CD4-positive, alpha-beta T cell treated with Interleukin-12 subunit alpha and Interleukin-12 subunit beta, for 1 hour (primary cell): ENCODE measurements at regions not wholly inside any gene's neighbourhood (a gene's known extent, or its start where the extent isn't known, plus 50 kb on each side); places are given as distances from the start of the nearest gene placed in this dataset.

Experiments
- DNase-seq: peaks from one replicate; pipeline ENCODE4 v3.0.0-alpha.2; 2020

DNA sequence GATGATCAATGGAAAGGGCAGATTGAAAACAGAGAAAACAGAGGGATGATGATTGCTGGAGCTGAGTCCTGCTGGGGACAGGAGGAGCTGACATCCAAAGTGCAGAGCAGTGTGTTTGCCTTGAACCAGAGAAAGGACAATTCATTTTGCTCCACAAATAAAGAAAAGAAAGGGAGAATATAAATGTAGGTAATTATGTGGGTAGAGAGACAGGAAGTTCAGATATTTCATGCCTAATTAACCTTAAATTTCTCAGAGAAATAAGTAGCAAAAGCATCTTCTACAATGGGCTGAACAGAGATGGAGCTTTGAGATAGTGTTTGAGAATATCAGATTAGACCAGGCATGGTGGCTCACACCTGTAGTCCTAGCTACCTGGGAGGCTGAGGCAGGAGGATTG lies 93.2 kb downstream of the TNFSF18 start:
- no peak for DNase-seq

DNA sequence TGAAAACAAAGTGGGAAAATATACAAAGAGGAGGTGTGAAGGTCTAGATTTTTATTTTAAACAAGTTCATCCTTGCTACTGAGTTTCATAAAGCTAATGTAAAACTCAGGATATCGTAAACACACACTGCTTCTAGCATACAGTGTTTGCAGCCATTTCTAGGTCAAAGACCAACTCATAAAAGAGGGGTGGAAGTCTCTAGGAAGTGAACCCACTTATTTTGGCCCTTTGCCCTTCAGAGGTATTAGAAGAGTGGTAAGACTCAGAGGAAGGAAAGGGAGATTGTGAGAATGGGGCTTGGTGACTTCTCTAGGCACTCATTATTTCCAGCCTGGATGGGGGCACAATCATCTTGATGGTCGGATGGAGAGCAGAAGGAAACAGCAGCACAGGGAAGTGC lies 91.2 kb downstream of the TNFSF18 start:
- no peak for DNase-seq

DNA sequence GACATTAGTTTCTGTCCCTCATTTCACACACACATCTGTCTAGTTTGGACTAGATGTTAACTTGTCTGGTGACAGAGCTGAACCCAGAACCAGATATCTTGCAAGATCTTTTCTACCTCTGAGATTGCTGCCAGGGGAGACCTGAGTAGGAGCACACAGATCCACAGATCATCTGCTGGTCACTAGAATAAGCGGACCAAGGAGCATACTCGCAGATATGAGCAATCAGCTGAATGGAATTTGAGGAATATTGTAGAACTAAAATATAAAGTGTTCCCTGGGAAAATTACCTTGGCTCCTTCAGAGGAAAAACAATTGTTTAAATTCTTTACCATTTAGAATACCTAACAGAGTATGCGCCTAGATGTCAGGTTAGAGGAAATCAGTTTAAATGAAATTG lies 90.7 kb downstream of the TNFSF18 start:
- no peak for DNase-seq

DNA sequence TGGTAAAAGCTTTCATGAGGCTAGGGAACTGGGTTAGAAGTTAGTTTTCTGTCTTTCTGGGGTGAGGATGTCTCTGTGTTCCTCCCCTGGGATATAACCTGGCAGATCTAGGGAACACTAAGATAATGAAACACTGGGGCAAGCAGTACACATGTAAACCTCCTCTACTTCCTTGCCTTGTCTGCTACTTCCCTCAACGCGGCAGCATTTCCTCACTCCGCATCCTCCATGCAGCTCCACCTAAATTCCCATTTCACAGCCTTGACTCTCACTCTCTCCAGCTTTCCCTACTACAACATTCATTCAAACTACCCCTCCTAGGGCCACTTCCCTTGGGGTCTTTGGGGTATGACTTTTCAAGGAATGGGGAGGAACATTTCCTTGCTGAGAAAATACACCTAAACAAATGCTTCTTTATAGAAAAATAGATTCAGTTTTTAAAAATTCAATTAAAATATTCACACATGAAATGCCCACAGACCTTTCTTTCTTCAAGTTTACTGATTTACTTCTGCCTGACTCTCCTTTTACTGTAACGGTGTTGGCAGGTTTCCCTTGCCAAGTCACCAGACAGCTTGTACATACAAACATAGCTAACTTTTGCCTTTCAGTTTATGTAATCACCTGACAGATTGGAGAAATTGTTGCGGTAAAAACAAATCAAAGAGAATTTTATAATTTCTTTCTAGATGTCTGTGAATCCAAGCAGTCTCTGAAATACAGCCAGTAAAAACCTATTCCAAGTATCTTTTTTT lies 90.1 kb downstream of the TNFSF18 start:
- no peak for DNase-seq

DNA sequence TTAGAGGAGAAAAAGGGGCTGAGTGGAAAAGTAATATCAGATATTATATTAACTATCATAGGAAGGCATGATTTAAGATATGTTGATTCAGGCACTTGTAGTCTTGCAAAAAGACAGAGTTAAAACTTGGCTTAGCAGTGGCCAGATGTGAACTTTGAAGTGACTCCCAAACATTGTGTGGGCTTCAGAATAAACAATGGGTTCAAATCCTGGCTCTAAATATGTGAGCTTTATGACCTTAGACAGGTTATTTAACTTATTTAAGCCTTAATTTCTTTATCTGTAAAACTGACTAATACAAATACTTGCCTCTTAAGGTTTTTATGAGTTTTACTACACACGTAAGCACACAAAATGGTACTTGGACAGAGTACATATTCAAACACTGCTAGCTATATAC lies 85.9 kb downstream of the TNFSF18 start:
- no peak for DNase-seq

DNA sequence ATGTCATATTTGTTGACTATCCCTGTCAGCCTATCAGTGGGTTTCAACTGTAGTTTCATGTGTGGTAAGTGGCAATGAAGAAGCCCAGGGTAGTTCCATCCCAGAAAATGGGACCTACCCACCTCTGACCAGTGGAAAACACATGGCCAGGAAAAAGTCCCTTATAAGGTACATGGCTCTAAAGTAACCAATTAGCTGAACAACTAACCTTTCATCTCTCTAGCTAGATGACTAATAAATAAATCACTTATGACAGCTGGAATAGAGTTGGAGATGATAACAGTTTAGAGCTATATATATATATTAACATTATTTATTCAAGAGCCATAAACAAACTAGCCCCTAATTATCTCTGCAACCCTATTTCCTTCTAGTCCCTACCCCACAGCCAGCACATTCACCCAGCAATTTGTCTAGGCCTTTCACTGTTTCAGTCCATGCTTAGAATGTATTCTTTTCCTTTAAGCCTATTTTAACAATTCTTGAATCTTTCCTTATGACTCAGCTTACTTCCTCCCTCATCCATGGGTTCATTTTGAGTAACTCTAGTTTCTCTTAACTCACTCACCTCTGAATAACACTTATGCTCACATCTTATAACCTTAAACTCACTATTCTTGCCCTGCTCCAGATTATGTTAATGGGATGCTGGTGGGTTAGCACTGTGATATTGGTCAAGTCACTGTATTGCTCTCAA lies 83.7 kb downstream of the TNFSF18 start:
- no peak for DNase-seq

DNA sequence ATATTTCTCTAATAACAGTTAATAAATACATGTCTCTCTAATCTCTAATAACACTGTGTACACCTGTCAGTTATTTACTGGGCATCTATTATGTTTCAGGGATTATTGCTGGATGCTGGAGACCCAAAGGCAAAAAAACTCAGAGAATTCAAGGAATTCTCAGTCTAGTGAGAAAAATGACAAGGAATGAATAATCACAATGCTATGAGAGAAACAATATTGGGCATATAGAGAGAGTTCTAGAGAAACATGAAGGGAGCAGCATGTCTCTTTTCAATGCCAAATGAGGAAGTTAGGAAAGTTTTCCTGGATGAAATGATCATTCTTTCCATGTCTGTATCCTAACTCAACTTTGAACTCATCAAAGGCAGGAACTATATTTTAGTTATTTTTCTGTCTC lies 82.8 kb downstream of the TNFSF18 start:
- no peak for DNase-seq

DNA sequence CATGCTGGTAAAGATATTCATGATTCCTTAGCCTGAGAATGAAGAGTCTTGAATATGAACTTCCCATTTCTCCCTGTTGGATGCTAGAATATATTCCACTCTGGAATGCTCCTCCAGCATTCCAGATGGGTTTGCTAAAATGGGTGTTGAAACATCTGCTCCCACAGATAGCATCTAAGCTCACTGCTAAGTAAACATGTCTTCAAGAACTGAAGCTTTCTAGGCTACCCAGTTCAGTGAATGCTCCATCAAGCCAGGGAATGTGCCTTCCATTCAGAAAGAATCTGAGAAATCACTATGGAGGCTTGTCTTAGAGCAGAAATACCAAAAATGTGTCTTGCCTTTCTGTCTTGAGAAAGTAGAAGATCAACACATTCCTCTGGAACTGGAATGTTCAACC lies 81.1 kb downstream of the TNFSF18 start:
- no peak for DNase-seq

DNA sequence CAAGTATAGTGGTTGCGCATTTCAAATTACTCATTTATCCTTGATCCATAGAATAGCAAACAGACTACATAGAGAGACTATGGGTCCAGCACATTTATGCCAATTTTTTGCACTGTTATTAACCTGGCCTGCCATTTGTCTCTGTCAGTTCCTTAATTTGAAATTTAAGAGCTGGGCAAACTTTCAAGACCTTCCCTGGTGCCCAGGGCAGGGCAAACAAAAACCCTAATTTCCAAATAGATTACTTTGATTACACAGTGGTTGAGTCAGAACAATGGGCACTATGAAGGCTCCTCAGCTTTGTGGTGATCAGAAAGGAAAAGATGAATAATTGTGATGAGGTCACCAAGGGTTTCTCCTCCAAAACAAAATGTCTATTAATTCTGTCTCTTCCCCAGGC lies 80.6 kb downstream of the TNFSF18 start:
- no peak for DNase-seq

DNA sequence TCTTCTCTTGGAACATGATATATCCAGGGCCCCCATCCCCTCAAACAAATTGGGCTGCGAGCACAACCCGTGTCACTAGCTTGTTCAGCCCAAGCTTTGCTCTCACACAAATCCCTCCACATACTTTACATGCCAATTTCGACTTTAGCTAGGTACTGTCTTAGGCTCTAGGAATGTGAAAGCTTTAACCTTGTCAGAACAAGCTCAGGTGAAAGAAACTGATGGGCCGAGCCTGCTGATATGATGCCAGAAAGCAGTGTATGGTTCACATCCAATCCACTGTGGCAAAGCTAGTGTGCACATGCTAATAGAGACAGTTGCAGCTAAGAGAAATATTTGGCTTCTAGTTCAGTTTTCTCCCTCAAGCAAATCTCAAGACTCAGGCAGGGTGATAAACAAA lies 79.5 kb downstream of the TNFSF18 start:
- DNase-seq, result no peak

DNA sequence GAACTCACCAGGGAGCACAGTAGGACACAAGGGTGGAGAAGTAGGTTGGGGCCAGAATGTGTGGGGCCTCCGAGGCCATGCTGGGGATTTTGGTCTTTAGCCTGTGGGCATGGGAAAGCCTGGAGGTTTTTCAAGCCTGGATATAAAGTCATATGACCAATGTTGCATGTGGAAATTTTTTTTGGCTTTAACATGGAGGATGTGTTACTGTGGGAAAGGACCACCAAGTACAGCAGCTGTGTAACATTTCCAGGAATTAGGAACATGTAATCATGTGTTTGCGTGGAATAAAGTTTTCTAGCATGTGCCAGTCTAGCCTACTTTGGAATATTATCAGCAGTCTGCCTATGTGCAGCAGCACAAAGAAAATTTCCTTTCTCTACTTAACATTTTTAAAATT lies 78.5 kb downstream of the TNFSF18 start:
- no peak for DNase-seq

DNA sequence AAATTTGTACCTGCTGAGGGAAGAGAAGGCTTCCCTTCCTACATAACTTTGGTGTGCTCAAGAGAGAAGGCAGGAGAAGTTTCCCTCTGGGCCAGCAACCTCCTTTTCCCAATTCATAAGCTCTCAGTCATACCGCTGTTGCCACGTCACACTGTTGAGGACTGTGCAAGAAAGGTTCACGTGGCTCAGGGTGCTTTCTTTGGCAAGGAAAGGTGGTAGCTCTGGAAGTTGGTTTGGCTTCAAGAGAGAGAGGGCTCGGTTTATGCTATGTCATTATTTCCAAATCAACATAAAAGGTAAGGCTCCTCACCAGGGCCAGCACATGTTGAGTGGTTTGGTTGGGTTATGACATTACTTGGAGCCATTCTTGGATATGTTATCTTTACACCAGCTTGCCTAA lies 77.3 kb downstream of the TNFSF18 start:
- DNase-seq, result no peak

DNA sequence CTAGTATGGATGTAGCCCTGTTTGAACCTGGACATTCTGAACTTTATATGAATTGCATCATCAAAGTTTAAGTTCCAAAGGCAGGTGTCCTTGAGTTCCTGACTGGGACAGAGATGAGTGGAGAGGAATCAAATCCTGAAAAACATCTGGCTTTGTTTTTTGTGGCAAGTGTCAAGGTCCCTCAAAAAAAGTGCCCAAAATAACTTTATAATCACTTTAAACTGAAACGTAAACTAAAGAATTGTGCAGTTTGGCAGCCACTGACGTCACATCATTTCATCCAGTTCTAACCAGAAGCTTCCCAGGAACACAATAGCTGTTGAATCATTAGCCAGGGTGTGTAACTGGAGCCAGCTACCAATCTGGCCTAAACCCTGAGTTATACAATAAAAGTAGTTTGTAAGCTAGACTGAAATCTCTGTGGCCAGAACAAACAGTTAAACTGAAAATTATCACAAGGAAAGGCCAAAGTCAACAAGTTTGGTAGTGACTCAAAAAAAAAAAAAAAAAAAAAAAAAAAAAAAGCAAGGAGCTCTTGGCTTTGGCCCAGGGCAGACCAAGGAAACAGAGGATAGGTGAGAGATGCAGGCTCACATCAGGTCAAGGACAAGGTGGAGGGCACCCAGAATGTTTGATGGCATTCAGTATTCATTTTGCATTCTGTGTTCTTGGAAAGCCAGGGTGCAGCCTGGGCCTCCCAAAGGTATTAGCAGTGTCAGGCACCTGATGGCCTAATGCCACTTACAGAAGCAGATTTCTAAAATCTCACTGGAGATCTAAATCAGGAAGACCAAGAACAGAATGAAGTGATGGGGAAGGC lies 74.3 kb downstream of the TNFSF18 start:
- DNase-seq, result no peak

DNA sequence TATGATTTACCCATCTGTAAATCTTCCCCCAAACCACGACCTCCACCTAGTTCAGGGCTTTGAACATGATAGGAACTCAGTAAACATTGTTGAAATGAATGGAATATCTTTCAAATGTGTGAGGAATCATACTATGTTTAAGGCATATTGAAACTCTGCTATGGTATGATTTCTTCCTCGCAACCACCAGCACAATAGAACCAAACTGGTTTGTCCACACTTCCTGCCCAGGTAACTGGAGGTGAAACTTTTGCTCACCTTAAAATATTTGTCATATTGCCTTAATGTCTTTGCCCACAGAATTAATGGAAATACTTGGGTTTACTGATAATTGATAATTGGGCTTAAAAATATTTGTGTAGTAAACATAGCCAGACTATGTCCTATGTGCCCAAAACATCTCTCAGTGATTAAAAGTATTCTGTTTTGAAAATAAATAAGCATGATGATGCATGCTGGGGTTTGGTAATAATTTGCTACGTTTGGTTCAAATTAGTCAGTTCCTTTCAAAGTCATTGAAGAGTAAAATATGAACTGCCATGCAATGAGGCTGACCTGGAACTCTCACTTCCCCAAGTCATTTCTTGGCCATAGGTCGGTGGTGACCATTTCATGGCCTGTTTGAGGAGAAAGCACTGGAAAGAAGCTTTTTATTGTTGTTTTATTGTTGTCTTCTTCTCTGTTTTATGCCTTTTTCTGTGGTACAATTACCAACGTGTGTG lies 73.3 kb downstream of the TNFSF18 start:
- no peak for DNase-seq

DNA sequence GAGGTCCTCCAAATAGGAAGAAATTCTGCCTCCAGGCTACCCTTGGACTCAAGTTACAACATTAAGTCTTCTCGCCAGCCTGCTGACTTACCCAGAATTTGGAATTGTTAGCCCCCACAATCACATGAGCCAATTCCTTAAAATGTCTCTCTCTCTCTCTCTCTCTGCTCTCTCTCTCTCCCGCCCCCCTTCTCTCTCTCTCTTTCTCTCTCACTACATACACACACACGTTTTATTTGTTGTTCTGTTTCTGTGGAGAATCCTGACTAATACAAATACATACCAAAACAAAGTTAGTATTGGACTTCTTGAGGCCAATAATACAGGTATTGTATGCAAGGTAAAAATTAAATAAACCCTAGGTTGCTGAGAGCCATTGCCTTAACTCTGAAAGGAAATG lies 72.1 kb downstream of the TNFSF18 start:
- no peak for DNase-seq

DNA sequence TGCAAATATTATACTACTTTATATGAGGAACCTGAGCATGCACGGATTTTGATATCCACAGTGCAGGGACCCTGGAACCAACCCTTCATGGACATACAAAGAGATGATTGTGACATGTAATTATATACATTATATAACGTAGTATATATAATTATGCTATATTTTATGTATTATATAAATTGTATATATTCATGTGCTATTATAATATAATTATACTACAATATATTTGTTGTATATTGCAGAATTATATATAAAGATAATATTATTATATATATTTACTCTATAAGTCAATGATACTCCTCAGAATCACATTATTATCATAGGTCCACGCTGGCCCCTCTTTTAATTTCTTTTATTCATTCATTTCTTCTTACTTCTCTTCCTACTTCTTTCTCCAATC lies 70.9 kb downstream of the TNFSF18 start:
- DNase-seq, result no peak

DNA sequence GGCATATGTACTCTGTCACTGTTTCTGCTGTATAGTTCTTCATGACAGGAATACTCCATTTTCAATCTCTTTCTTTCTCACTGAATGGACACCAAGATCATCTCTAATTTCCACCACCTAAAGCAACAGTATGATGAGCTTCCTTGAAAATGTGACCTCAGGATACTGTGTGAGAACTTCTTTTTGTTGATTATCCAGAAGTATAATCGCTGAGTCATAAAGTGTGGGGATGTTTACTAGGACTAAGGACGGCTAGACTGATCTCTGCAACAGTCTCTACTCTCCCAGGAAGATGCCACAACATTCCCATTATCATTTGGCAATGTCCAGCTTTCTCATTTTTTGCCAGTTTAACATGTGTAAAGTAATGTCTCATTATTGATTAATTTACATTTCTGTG lies 70.3 kb downstream of the TNFSF18 start:
- no peak for DNase-seq

DNA sequence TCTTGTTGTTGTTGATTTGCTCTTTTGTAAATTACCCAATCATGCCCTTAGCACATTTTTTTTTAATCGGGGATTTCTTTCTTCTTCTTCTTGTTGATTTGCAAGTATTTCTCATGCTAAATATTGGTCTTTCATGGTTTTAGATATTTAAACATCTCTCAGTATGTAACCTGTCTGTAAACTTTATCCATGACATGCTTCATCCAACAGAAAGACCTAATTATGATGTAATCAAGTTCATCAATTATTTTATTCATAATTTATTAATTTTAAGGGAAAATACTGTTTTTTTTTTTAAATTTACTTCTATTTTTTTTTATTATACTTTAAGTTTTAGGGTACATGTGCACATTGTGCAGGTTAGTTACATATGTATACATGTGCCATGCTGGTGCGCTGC lies 69.8 kb downstream of the TNFSF18 start:
- DNase-seq, result no peak
